ENCODE measurements at regions not wholly inside any gene's neighbourhood (a gene's known extent, or its start where the extent isn't known, plus 50 kb on each side); places are given as distances from the start of the nearest gene placed in this dataset.

DNA sequence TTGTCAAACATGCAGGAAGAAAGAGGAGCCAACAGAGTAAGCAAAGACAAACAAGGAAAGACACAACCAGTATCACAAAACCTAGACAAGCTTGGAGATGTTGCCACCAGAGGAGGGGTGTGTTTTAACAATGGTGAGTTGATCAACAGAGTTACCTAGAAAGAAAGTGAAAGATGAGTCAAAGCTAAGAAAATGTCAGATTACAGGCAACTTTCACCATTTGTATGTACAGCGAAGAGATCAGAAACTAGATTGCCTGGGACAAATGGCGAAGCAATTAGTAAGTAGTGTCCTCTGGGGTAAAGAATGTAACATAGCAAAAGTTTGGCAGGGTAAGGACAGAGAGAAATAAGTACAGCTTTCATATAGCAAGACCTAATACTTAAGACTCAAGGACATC lies 51.6 kb upstream of the POU3F2 start:
- TF ChIP-seq, protein P1, sequence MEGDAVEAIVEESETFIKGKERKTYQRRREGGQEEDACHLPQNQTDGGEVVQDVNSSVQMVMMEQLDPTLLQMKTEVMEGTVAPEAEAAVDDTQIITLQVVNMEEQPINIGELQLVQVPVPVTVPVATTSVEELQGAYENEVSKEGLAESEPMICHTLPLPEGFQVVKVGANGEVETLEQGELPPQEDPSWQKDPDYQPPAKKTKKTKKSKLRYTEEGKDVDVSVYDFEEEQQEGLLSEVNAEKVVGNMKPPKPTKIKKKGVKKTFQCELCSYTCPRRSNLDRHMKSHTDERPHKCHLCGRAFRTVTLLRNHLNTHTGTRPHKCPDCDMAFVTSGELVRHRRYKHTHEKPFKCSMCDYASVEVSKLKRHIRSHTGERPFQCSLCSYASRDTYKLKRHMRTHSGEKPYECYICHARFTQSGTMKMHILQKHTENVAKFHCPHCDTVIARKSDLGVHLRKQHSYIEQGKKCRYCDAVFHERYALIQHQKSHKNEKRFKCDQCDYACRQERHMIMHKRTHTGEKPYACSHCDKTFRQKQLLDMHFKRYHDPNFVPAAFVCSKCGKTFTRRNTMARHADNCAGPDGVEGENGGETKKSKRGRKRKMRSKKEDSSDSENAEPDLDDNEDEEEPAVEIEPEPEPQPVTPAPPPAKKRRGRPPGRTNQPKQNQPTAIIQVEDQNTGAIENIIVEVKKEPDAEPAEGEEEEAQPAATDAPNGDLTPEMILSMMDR (IDR thresholded peaks at IDR 0.05; ENCODE audit: low read depth, low read length, poor library complexity, severe bottlenecking), result no peak
- no peak for TF ChIP-seq EZH2phosphoT487 (IDR thresholded peaks at IDR 0.05; ENCODE audit: borderline replicate concordance, low read length)
